GM13977 (cell line): ENCODE measurements at regions not wholly inside any gene's neighbourhood (a gene's known extent, or its start where the extent isn't known, plus 50 kb on each side); places are given as distances from the start of the nearest gene placed in this dataset.

ENCODE experiments used
- DNase-seq: peaks from one replicate; pipeline ENCODE4 v3.0.0; 2012; ENCODE audit warnings: low spot score
- CTCF ChIP-seq: IDR thresholded peaks from 2 replicates; pipeline ENCODE4 v1.5.1; 2012; ENCODE audit warnings: mild to moderate bottlenecking, control low read depth; ENCODE audit not compliant: insufficient read depth; ENCODE audit errors: extremely low read depth, missing control alignments
- in situ Hi-C: fragments of 300-500 bp; cut with MboI; formaldehyde crosslinking; loops from one replicate; pipeline ENCODE4 v1.12.0; 2022; ENCODE audit warnings: low sequenced_read_pairs, low pct_unique_long_range_greater_than_20kb, mixed read lengths, inconsistent platforms; ENCODE audit not compliant: unreplicated experiment

DNA sequence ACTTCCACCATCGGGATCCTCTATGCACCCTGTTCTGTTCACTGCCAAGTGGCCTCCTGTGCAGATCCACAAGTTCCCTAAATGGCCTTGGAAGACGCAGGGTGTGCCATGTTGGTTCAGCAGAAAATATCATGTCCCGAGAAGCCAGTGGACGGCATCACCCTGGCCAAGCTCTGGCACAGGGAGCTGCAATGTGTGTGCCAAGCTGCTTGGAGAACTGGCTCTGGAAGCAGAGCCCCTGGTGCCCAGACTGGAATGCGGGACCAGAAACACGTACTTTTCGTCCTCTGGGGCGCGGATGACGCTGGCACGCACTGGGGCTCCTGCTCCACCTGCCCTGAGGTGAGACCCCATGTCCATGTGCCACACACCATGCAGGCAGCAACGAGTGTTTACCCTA lies 124.7 kb upstream of the CARD11 start:
- TF ChIP-seq CTCF = no peak
- no peak for DNase-seq
- in situ Hi-C loops = no loop called here

DNA sequence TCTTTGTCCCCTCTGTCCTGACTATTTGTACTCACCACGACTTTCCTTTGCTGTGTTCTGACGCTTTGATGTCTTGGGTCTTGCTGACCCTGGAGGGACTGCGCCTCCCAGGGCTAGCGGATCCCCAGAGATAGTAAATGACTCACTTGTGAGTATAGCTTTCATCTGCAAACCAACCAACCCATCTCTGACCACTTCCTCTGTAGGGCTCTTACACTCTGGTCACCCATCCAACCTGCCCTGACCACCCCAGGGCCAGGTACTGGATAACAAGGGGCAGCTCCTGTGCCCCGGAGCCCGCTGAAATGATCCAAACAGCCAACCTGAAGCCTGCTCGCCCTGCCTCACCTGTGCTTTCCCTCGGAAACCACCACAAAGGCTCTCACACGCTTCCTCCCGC lies 125.2 kb upstream of the CARD11 start:
- in situ Hi-C loops = no loop called here
- no peak for DNase-seq
- no peak for TF ChIP-seq CTCF

- in situ Hi-C loops = no loop called here
- TF ChIP-seq CTCF = no peak
- no peak for DNase-seq
Measured at GRCh38 chr7:3172768-3173280, 128.2 kb upstream of the SDK1 start.

DNA sequence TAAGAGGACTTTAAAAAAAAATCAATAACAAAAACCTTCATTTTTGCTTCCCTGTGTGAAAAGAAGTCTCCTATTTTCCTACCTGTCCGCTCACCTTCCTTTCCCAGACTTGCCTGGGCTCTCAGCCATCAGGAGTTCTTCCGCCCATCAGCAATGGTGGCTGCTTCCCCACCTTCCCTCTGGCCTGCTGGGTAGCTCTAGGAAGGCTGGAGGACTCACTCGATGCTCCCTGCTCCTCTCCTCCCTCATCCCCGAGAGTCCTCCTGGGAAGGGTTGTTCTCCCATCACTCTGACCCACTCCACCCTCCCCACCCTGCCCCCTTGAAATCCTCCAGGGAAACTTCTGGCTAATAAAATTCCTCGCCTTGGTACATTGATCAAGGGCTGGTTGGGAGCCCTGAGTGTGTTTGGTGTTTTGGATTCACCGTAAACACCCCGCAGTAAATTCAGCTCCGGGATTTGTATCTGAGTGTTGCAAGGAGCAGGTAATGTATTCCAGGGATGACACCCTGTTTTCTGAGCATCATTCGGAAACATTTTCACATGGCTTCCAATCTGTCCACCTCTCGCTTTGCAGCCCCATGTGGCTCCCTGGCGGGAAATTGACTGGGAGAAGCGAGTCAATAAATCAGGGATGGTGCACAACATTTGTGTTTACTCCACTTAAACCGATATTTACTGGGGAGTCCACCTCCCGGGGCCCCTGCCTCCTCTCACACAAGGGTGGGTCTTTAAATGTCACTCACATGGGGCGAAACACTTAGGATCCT lies 126.4 kb upstream of the SDK1 start:
- DNase-seq = no peak
- no peak for TF ChIP-seq CTCF
- in situ Hi-C loops = no loop called here

- no peak for TF ChIP-seq CTCF
- in situ Hi-C loops = no loop called here
- no peak for DNase-seq
Measured at GRCh38 chr7:3175285-3175902, 125.7 kb upstream of the SDK1 start.

- DNase-seq = no peak
- in situ Hi-C loops = no loop called here
- no peak for TF ChIP-seq CTCF
Measured at GRCh38 chr7:3176112-3177000, 124.7 kb upstream of the SDK1 start.
